ENCODE measurements at regions not wholly inside any gene's neighbourhood (a gene's known extent, or its start where the extent isn't known, plus 50 kb on each side); places are given as distances from the start of the nearest gene placed in this dataset.

DNA sequence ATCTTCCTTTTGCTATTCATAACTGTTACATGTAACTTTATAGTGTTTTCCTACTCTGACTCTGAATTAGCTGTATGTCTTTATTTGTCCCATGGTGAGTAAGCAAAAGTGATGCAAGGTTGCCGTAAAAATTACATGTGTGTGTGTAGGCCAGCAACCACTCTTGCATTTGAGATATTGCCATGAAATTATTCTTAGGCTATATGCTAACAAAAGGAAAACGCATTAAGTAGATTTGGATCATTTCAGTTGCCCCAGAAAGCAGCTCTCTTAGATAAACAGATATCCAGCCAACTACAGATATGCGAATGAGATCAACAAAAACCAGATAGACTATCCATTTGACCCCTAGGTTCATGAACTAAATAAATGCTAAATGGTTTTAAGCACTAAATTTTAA is 73.6 kb downstream of the CYLC2 start:
- TF ChIP-seq SMARCE1 (IDR thresholded peaks at IDR 0.05) (no peak), THRB (CRISPR knock-in tag; conservative IDR thresholded peaks at IDR 0.05) (no peak), MTA1 (IDR thresholded peaks at IDR 0.05; ENCODE audit: borderline replicate concordance) (no peak), TBP (optimal IDR thresholded peaks at IDR 0.05; ENCODE audit: low read depth, low read length) (no peak), CREB3 (tag; conservative IDR thresholded peaks at IDR 0.05; ENCODE audit: low read depth) (no peak), DEAF1 (CRISPR knock-in tag; IDR thresholded peaks at IDR 0.05) (no peak), EP400 (IDR thresholded peaks at IDR 0.05) (no peak), SPI1 (IDR thresholded peaks at IDR 0.05; ENCODE audit: borderline replicate concordance, low read depth, low read length) (no peak), ZNF23 (CRISPR knock-in tag; IDR thresholded peaks at IDR 0.05) (no peak), ATF2 (CRISPR knock-in tag; IDR thresholded peaks at IDR 0.05) (no peak), MAFG (tag; conservative IDR thresholded peaks at IDR 0.05) (no peak), L3MBTL2 (IDR thresholded peaks at IDR 0.05) (no peak), IRF2 (CRISPR knock-in tag; IDR thresholded peaks at IDR 0.05) (no peak), ILF3 (IDR thresholded peaks at IDR 0.05; ENCODE audit: borderline replicate concordance) (no peak), NR3C1 (CRISPR knock-in tag; IDR thresholded peaks at IDR 0.05) (no peak)
- Histone ChIP-seq H3K9ac (ENCODE audit: insufficient read depth in 1 of 2, low read depth in 2 of 2, low read length in 2 of 2) (no peak overlapping the region), H3K79me2 (ENCODE audit: control insufficient read depth, insufficient read depth, low read length) (no peaks in the 10 kb centered on the region), H3K9me1 (ENCODE audit: control insufficient read depth, insufficient read depth, low read length) (no peaks in the 10 kb centered on the region), H3K9me3 (replicated peaks; ENCODE audit: control insufficient read depth, insufficient read depth, low read depth, low read length) (0 out of 2 replicates have a peak, but pooled peaks cover 2% of the 10 kb centered on the region), H3K4me3 (no peak overlapping the region), H3K4me1 (replicated peaks in 1 of 2; ENCODE audit: control insufficient read depth in 2 of 2, insufficient read depth in 2 of 2, low read length in 2 of 2) (no peaks in the 10 kb centered on the region), H3K4me2 (ENCODE audit: insufficient read depth, low read length) (no peak overlapping the region), H3K36me3 (ENCODE audit: control insufficient read depth, insufficient read depth, low read length) (no peaks in the 10 kb centered on the region), H3K27me3 (ENCODE audit: control insufficient read depth in 2 of 2, insufficient read depth in 2 of 2, low read length in 2 of 2) (no peaks in the 10 kb centered on the region), H4K20me1 (replicated peaks; ENCODE audit: control insufficient read depth, insufficient read depth, low read length) (no peaks in the 10 kb centered on the region), H3K27ac (ENCODE audit: extremely low read depth, low read depth, low read length) (no peak overlapping the region), H2AFZ (ENCODE audit: low read depth, low read length) (no peak overlapping the region)
- in situ Hi-C loops (cut with MboI) = no loop called here
- DNase-seq (ENCODE audit: extremely low read depth in 1 of 4, low spot score in 3 of 4) (no peak), FAIRE-seq (no peak), ATAC-seq (no peak)
- no TSS peak for BruUV-seq (replicated peaks)
- 0% methylated on average over 3 of the region's 3 CpGs for WGBS (ENCODE audit: insufficient coverage, low coverage, missing lambda C conversion rate)
- intact Hi-C loops (cut with micrococcal nuclease) = no loop called here
- POLR2A ChIA-PET = no interaction called here
- CTCF ChIA-PET (ENCODE audit: low intra/inter-chr PET ratio) = no interaction called here
